Liver (tissue), 3 donors: ENCODE measurements at regions not wholly inside any gene's neighbourhood (a gene's known extent, or its start where the extent isn't known, plus 50 kb on each side); places are given as distances from the start of the nearest gene placed in this dataset.

Experiments
- JUND ChIP-seq, 2 donors: IDR thresholded peaks; 2 replicates each; pipeline ENCODE4 v1.6.1; 2016; ENCODE audit warnings: antibody characterized with exemption in 2 of 2
- MAX ChIP-seq: IDR thresholded peaks from 2 replicates; pipeline ENCODE4 v1.6.1; 2016; ENCODE audit warnings: antibody characterized with exemption
- TAF1 ChIP-seq: conservative IDR thresholded peaks from 2 replicates; pipeline ENCODE4 v1.6.1; 2016; ENCODE audit warnings: antibody characterized with exemption, mild to moderate bottlenecking
- TF ChIP-seq, protein P1 (sequence below): fragments of 150-350 bp; IDR thresholded peaks from 2 replicates; pipeline ENCODE4 v1.5.1; 2017; ENCODE audit warnings: improper control_type of control experiment, low read depth, low read length; ENCODE audit not compliant: missing input control
- donor health status: healthy.
- donor health status: healthy.

DNA sequence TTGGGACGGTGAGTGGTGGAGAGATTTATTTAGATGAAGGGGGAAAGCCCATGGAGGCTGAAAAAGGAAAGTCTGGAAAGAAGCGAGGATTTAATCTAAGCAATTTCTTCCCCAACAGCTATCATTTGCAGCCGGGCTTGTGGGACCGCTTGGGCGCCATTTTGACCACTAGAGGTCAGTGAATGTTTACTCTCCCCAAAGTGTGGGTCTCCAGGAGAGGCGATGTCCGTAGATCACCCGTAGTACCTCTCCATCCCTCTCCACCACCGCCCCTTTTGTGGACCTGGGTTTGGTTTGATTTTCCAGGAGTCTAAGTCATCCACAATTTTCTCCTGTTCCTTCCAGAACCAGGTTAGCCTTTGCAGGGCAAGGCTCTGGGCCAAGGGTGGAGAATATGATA is 91.2 kb upstream of the PARP11 start:
- TF ChIP-seq, protein P1, sequence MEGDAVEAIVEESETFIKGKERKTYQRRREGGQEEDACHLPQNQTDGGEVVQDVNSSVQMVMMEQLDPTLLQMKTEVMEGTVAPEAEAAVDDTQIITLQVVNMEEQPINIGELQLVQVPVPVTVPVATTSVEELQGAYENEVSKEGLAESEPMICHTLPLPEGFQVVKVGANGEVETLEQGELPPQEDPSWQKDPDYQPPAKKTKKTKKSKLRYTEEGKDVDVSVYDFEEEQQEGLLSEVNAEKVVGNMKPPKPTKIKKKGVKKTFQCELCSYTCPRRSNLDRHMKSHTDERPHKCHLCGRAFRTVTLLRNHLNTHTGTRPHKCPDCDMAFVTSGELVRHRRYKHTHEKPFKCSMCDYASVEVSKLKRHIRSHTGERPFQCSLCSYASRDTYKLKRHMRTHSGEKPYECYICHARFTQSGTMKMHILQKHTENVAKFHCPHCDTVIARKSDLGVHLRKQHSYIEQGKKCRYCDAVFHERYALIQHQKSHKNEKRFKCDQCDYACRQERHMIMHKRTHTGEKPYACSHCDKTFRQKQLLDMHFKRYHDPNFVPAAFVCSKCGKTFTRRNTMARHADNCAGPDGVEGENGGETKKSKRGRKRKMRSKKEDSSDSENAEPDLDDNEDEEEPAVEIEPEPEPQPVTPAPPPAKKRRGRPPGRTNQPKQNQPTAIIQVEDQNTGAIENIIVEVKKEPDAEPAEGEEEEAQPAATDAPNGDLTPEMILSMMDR = peak; percentile 13
- TF ChIP-seq JUND (IDR thresholded peaks at IDR 0.05) (no peak), TAF1 (no peak), MAX (no peak)
